Smooth muscle cell (in vitro differentiated cells): ENCODE measurements at regions not wholly inside any gene's neighbourhood (a gene's known extent, or its start where the extent isn't known, plus 50 kb on each side); places are given as distances from the start of the nearest gene placed in this dataset.

Source experiments
- DNase-seq: peaks from one replicate; lab custom pipeline; 2025; ENCODE audit not compliant: unreplicated experiment; lab: John Stamatoyannopoulos, UW
- H2AFZ ChIP-seq: fragments of 200-600 bp; sonication (generic); 2 replicates; pipeline ENCODE4 v1.6.0; 2016; ENCODE audit warnings: antibody characterized with exemption, low read depth, mild to moderate bottlenecking
- H3F3A ChIP-seq: fragments of 200-600 bp; sonication (generic); 2 replicates; pipeline ENCODE4 v1.6.0; 2017; ENCODE audit warnings: antibody characterized with exemption, low read depth
- H3K27ac ChIP-seq: fragments of 200-600 bp; sonication (generic); 2 replicates; pipeline ENCODE4 v1.5.1; 2016; ENCODE audit warnings: low read depth, mild to moderate bottlenecking
- H3K27me3 ChIP-seq: fragments of 200-600 bp; sonication (generic); 2 replicates; pipeline ENCODE4 v1.6.1; 2016; ENCODE audit warnings: low read depth, mild to moderate bottlenecking
- H3K36me3 ChIP-seq: fragments of 200-600 bp; sonication (generic); 2 replicates; pipeline ENCODE4 v1.5.1; 2016; ENCODE audit warnings: low read depth
- H3K4me1 ChIP-seq: fragments of 200-600 bp; sonication (generic); 2 replicates; pipeline ENCODE4 v1.5.1; 2016; ENCODE audit warnings: low read depth
- H3K4me2 ChIP-seq: fragments of 200-600 bp; sonication (generic); 2 replicates; pipeline ENCODE4 v1.6.0; 2016; ENCODE audit warnings: mild to moderate bottlenecking
- H3K4me3 ChIP-seq: fragments of 200-600 bp; sonication (generic); 2 replicates; pipeline ENCODE4 v1.5.1; 2016; ENCODE audit warnings: mild to moderate bottlenecking
- H3K79me2 ChIP-seq: fragments of 200-600 bp; sonication (generic); 2 replicates; pipeline ENCODE4 v1.6.0; 2016; ENCODE audit warnings: low read depth, mild to moderate bottlenecking
- H3K9ac ChIP-seq: fragments of 200-600 bp; sonication (generic); 2 replicates; pipeline ENCODE4 v1.6.0; 2016; ENCODE audit warnings: low read depth
- H3K9me3 ChIP-seq: fragments of 200-600 bp; sonication (generic); replicated peaks from 2 replicates; pipeline ENCODE4 v1.5.1; 2016; ENCODE audit warnings: low read depth
- H4K20me1 ChIP-seq: fragments of 200-600 bp; sonication (generic); 2 replicates; pipeline ENCODE4 v1.6.0; 2016; ENCODE audit warnings: low read depth
- WGBS: methylation state at CpG from one replicate; pipeline ENCODE4 v1.1.7; 2016; ENCODE audit warnings: low lambda C conversion rate; 5-methylcytosine and 5-hydroxymethylcytosine counted together
- TF ChIP-seq, protein P1 (sequence below): fragments of 200-600 bp; sonication (generic); IDR thresholded peaks from 2 replicates; pipeline ENCODE4 v1.5.1; 2017; ENCODE audit warnings: borderline replicate concordance, mild to moderate bottlenecking, antibody characterized with exemption; ENCODE audit not compliant: insufficient read depth, poor library complexity, severe bottlenecking

- Histone ChIP-seq H3K4me1 (no peaks in the 10 kb centered on the region), H4K20me1 (no peaks in the 10 kb centered on the region), H3K9me3 (no peaks in the 10 kb centered on the region), H3K4me3 (no peak overlapping the region), H3K4me2 (no peak overlapping the region), H3K9ac (no peak overlapping the region), H3K27ac (no peak overlapping the region), H2AFZ (no peak overlapping the region), H3K27me3 (no peaks in the 10 kb centered on the region), H3F3A (no peaks in the 10 kb centered on the region), H3K36me3 (no peaks in the 10 kb centered on the region), H3K79me2 (no peaks in the 10 kb centered on the region)
- no peak for DNase-seq
- 89% methylated on average over 8 of the region's 8 CpGs for WGBS
- TF ChIP-seq, protein P1, sequence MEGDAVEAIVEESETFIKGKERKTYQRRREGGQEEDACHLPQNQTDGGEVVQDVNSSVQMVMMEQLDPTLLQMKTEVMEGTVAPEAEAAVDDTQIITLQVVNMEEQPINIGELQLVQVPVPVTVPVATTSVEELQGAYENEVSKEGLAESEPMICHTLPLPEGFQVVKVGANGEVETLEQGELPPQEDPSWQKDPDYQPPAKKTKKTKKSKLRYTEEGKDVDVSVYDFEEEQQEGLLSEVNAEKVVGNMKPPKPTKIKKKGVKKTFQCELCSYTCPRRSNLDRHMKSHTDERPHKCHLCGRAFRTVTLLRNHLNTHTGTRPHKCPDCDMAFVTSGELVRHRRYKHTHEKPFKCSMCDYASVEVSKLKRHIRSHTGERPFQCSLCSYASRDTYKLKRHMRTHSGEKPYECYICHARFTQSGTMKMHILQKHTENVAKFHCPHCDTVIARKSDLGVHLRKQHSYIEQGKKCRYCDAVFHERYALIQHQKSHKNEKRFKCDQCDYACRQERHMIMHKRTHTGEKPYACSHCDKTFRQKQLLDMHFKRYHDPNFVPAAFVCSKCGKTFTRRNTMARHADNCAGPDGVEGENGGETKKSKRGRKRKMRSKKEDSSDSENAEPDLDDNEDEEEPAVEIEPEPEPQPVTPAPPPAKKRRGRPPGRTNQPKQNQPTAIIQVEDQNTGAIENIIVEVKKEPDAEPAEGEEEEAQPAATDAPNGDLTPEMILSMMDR = no peak
Observed at GRCh38 chr5:138666226-138666742, 86.9 kb upstream of the CTNNA1 start.

GRCh38 chr5:138665261-138665660, 88.0 kb upstream of the CTNNA1 start:
- no peak overlapping the region for H3K4me3 ChIP-seq
- no peak overlapping the region for H2AFZ ChIP-seq
- 93% methylated on average over 5 of the region's 5 CpGs for WGBS
- no peaks in the 10 kb centered on the region for H3K4me1 ChIP-seq
- no peaks in the 10 kb centered on the region for H3K79me2 ChIP-seq
- H3K27ac ChIP-seq = no peak overlapping the region
- H3K9me3 ChIP-seq = no peaks in the 10 kb centered on the region
- no peaks in the 10 kb centered on the region for H3K36me3 ChIP-seq
- DNase-seq = no peak
- H4K20me1 ChIP-seq = no peaks in the 10 kb centered on the region
- no peak overlapping the region for H3K4me2 ChIP-seq
- no peaks in the 10 kb centered on the region for H3F3A ChIP-seq
- TF ChIP-seq, protein P1 = no peak
- no peaks in the 10 kb centered on the region for H3K27me3 ChIP-seq
- H3K9ac ChIP-seq = no peak overlapping the region

GRCh38 chr5:138664276-138664943, 88.8 kb upstream of the CTNNA1 start:
- Histone ChIP-seq H3K4me2 (peak overlapping the region; percentile 10), H3K79me2 (no peaks in the 10 kb centered on the region), H3K9ac (no peak overlapping the region), H3K27me3 (no peaks in the 10 kb centered on the region), H3K36me3 (no peaks in the 10 kb centered on the region), H3K4me3 (no peak overlapping the region), H3K27ac (peak overlapping the region; percentile 36), H4K20me1 (no peaks in the 10 kb centered on the region), H3F3A (no peaks in the 10 kb centered on the region), H2AFZ (peak overlapping the region; percentile 53), H3K4me1 (no peaks in the 10 kb centered on the region), H3K9me3 (no peaks in the 10 kb centered on the region)
- no peak for DNase-seq
- WGBS = 51% methylated on average over 9 of the region's 9 CpGs
- TF ChIP-seq, protein P1 = no peak

DNA sequence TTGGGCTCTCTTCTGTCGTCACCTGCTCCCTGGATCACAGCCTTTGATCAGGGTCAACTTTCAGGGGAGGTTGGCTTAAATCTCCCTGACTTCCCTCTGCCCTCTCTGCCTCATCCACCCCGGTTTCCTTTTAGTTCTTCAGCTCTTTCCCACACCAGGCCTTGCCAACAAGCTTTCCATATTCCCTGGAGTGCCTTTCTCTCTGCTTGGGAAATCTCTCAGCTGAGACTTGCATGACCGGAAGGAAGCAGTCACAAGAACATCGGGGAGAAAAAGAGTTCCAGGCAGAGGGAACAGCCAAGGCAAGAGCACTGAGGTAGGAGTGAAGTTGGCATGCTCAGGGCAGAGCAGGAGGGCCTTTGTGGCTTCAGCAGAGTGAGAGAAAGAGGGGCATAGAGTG, 88.4 kb upstream of the HSPA9 start:
- Histone ChIP-seq H3K4me3 (no peak overlapping the region), H4K20me1 (no peaks in the 10 kb centered on the region), H3K4me2 (no peak overlapping the region), H2AFZ (no peak overlapping the region), H3K79me2 (no peaks in the 10 kb centered on the region), H3F3A (no peaks in the 10 kb centered on the region), H3K4me1 (peaks cover 8% of the 10 kb centered on the region), H3K36me3 (no peaks in the 10 kb centered on the region), H3K27me3 (no peaks in the 10 kb centered on the region), H3K9ac (no peak overlapping the region), H3K9me3 (no peaks in the 10 kb centered on the region), H3K27ac (no peak overlapping the region)
- TF ChIP-seq, protein P1 = no peak
- WGBS = 89% methylated on average over 4 of the region's 4 CpGs
- no peak for DNase-seq
